GM12864 (cell line): ENCODE measurements at regions not wholly inside any gene's neighbourhood (a gene's known extent, or its start where the extent isn't known, plus 50 kb on each side); places are given as distances from the start of the nearest gene placed in this dataset.

Source experiments
- DNase-seq: peaks from one replicate; pipeline ENCODE4 v3.0.0-alpha.2; 2011; ENCODE audit warnings: low read depth
- H3K4me3 ChIP-seq: 2 replicates; pipeline ENCODE4 v1.5.1; 2011; ENCODE audit warnings: mild to moderate bottlenecking, low read depth, low read length, control low read depth
- TF ChIP-seq, protein P1 (sequence below): IDR thresholded peaks from 2 replicates; pipeline ENCODE4 v1.5.1; 2011; ENCODE audit warnings: low read depth, mild to moderate bottlenecking, moderate library complexity, low read length, control low read depth, inconsistent platforms; ENCODE audit errors: missing control alignments

DNA sequence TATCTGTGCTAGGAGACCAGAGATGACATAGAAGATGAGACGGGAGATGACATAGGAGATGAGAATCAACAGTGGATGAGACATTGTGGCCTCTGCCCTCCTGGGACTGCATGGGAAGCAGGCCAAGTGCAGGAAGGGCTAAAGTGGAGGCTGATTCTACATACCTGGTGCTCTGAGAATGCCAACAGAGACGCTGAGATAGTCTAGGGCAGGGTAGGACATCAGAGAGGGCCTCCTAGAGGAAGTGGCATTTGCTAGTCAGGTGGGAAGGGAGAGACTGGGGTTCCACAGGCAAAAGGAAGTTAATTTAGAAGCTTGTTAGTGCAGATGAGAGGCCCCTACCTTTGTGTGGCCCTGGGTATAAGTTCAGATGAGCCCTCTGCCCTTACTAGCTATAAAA is 224.2 kb downstream of the CBLN1 start:
- no peak overlapping the region for H3K4me3 ChIP-seq
- DNase-seq: no peak
- TF ChIP-seq, protein P1, sequence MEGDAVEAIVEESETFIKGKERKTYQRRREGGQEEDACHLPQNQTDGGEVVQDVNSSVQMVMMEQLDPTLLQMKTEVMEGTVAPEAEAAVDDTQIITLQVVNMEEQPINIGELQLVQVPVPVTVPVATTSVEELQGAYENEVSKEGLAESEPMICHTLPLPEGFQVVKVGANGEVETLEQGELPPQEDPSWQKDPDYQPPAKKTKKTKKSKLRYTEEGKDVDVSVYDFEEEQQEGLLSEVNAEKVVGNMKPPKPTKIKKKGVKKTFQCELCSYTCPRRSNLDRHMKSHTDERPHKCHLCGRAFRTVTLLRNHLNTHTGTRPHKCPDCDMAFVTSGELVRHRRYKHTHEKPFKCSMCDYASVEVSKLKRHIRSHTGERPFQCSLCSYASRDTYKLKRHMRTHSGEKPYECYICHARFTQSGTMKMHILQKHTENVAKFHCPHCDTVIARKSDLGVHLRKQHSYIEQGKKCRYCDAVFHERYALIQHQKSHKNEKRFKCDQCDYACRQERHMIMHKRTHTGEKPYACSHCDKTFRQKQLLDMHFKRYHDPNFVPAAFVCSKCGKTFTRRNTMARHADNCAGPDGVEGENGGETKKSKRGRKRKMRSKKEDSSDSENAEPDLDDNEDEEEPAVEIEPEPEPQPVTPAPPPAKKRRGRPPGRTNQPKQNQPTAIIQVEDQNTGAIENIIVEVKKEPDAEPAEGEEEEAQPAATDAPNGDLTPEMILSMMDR: no peak

DNA sequence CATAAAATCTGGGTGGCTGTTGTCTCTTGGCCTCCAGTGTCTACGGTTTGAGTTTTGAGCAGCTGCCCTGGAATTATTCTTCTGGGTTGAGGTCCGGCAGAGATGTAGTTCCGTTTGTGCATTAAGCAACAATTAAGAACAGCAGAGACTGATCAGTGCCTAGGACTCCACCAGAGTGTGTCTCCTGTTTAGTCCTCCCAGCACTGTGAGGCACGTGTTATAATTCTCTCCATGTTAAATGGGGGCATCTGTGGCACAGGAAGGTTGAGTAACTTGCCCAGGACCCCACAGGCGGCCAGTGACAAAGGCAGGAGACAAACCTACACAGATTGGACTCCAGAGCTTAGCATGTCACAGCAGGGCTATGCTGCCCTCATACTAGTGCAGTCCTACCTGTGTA is 225.1 kb downstream of the CBLN1 start:
- DNase-seq: no peak

DNA sequence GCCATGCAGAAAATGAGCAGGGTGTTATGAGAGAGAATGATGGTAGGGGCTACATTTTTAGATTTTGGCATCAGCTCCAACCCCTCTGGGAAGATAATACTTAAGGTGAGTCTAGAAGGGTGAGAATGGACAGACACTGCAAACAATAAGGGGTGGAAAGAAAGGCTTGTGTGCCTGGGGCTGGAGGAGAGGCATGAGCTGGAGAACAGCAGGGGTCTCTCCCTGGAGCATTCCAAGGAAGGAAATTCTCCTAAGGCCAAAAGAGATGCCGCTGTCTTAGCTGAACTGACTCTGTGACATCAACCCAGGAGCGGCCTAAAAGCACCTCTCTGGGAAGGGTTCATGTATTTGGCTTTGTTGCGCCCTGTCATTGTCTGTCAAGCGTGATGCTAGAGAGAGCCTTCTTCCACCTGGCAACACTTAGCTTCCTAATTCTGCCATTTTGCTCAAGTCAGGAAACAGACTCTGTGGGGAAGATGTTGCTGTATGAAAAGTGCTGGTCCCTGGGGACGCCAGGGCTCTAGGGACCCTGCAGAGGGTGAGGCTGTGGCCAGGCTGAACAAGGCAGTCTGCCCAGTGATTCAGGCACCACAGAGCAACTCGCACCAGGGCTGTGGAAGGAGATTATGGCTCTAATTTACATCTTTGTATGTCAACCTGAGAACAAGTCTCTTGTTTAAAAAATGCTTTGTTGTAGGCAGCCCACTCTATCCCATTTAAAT is 225.7 kb downstream of the CBLN1 start:
- DNase-seq: no peak
- H3K4me3 ChIP-seq: no peak overlapping the region
- TF ChIP-seq, protein P1: no peak

More for the DNA sequence above, 225.1 kb downstream of the CBLN1 start:
- no peak overlapping the region for H3K4me3 ChIP-seq
- TF ChIP-seq, protein P1: no peak

DNA sequence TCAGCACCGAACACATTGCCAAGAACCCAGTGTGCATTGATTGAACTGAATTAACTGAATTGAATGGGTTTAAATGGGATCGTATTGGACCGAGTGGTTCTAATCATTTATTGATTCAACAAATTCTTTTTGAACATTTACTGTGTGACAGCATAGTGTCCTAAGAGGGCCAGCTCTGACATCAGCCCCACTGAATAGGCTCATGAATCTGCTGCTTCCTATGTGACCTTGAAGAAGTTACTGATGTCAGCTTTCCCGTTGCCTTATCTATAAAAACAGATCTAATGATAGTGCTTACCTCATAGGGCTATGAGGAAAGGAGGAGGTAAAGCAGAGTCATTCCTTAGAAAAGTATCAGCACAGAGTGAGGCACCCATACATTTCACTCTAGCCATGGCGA is 226.3 kb downstream of the CBLN1 start:
- DNase-seq: no peak
- TF ChIP-seq, protein P1: no peak
- no peak overlapping the region for H3K4me3 ChIP-seq

DNA sequence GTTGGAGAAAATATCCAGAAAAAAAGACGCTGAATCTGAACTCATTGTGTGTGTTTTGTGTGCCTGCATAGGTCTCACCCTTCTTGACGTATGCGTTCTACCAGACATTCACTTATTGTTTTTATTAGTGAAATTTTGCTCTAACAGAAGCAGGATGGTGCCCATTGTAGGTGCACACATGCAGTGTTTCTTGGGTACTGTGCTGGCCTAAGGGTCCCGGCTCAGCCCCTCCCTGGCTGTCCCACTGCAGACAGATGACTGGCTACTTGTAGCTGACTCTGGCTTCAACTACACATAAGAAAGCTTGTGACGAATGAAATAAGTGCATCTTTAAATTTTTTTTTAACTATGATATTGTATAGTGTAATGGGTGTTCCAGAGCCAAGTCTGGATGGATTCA is 227.0 kb downstream of the CBLN1 start:
- no peak overlapping the region for H3K4me3 ChIP-seq
- TF ChIP-seq, protein P1: no peak
- no peak for DNase-seq

DNA sequence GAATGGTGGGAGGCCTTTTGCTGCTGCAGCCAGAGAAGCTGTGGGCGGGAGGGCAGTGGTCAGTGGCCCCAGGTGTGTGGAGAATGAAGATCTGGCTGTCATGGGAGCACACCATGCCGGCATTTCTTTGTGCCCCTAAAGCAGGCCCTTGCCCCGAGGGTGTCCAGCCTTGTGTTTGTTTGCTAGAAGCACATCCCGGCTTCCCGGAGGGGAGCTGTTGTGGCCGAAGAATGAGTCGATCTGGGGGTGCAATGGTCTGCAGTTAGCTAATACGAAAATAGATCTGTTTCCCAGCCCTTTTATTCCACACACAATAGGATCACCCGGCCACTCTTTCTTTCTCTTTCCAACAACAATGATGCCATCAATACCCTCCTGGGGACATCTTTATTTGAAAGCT is 228.8 kb downstream of the CBLN1 start:
- TF ChIP-seq, protein P1: no peak
- no peak for DNase-seq
- H3K4me3 ChIP-seq: no peak overlapping the region

DNA sequence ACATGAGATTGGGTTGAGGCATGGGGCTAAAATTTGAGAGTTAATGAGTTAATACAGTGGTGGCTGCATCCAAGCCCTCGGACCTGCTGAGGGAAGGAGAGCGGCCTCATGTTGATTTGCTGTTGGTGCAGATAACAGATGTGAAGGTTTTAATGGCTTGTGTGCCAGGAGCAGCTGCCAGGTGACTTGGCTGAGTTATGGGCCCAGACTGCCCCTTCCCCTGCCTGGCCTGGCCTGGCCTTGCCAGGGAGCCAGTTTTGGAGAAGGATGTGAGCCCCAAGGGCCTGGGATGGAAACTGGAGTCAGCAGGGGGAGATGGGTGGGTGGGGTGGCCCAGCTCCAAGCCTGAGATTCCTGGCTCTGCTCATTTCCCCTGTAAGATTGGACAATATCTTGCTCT is 230.1 kb downstream of the CBLN1 start:
- H3K4me3 ChIP-seq: no peak overlapping the region
- TF ChIP-seq, protein P1: no peak
- no peak for DNase-seq
